Liver (tissue), 8 donors: ENCODE measurements at regions not wholly inside any gene's neighbourhood (a gene's known extent, or its start where the extent isn't known, plus 50 kb on each side); places are given as distances from the start of the nearest gene placed in this dataset.

Experiments
- DNase-seq: peaks from one replicate; pipeline ENCODE4 v3.0.0-alpha.2; 2017; ENCODE audit warnings: low spot score
- H3K27ac ChIP-seq, 2 donors: one replicate each; pipeline ENCODE4 v1.7.0; 2013; ENCODE audit warnings: inconsistent platforms in 2 of 2, low read length in 2 of 2, control low read depth in 1 of 2, low read depth in 1 of 2, mild to moderate bottlenecking in 1 of 2
- H3K27me3 ChIP-seq, 4 donors: one replicate each; pipeline versions ENCODE4 v1.6.1 to v1.7.0; 2013; ENCODE audit warnings: low read length in 3 of 4, inconsistent platforms in 1 of 4, mild to moderate bottlenecking in 1 of 4, moderate library complexity in 1 of 4; ENCODE audit not compliant: control insufficient read depth in 4 of 4, insufficient read depth in 4 of 4
- H3K36me3 ChIP-seq, 4 donors: one replicate each; pipeline versions ENCODE4 v1.6.1 to v1.7.0; 2013; ENCODE audit warnings: low read length in 3 of 4, mild to moderate bottlenecking in 3 of 4, low read depth in 1 of 4, moderate library complexity in 1 of 4; ENCODE audit not compliant: control insufficient read depth in 4 of 4, insufficient read depth in 3 of 4
- H3K4me1 ChIP-seq, 4 donors: one replicate each; pipeline versions ENCODE4 v1.6.1 to v1.7.0; 2013; ENCODE audit warnings: low read length in 3 of 4, mild to moderate bottlenecking in 3 of 4, moderate library complexity in 1 of 4; ENCODE audit not compliant: control insufficient read depth in 4 of 4, insufficient read depth in 4 of 4
- H3K4me3 ChIP-seq, 3 donors: one replicate each; pipeline versions ENCODE4 v1.6.1 to v1.7.0; 2013; ENCODE audit warnings: low read length in 3 of 3, control low read depth in 1 of 3, low read depth in 1 of 3, mild to moderate bottlenecking in 1 of 3
- H3K9ac ChIP-seq, 2 donors: one replicate each; pipeline ENCODE4 v1.7.0; 2013; ENCODE audit warnings: low read length in 2 of 2, mild to moderate bottlenecking in 2 of 2, moderate library complexity in 2 of 2, control low read depth in 1 of 2, low read depth in 1 of 2
- H3K9me3 ChIP-seq, 4 donors: one replicate each; pipeline versions ENCODE4 v1.6.1 to v1.7.0; 2013; ENCODE audit warnings: low read length in 3 of 4; ENCODE audit not compliant: control insufficient read depth in 4 of 4
- ATF3 ChIP-seq: IDR thresholded peaks from 2 replicates; pipeline ENCODE4 v1.6.1; 2016; ENCODE audit warnings: antibody characterized with exemption
- CTCF ChIP-seq: fragments of 150-350 bp; IDR thresholded peaks from 2 replicates; pipeline ENCODE4 v1.5.1; 2017; ENCODE audit warnings: improper control_type of control experiment, low read depth, low read length; ENCODE audit not compliant: missing input control
- EGR1 ChIP-seq, 2 donors: IDR thresholded peaks; 2 replicates each; pipeline ENCODE4 v1.6.1; 2016 to 2018; ENCODE audit warnings: antibody characterized with exemption in 2 of 2, low read depth in 2 of 2
- FOXA1 ChIP-seq: IDR thresholded peaks from 2 replicates; pipeline ENCODE4 v1.6.1; 2016; ENCODE audit warnings: antibody characterized with exemption
- GABPA ChIP-seq, 2 donors: IDR thresholded peaks in 1 of 2; conservative IDR thresholded peaks in 1 of 2; 2 replicates each; pipeline ENCODE4 v1.6.1; 2016; ENCODE audit warnings: antibody characterized with exemption in 2 of 2, mild to moderate bottlenecking in 1 of 2, moderate library complexity in 1 of 2
- HNF4A ChIP-seq, 2 donors: conservative IDR thresholded peaks; 2 replicates each; pipeline ENCODE4 v1.6.1; 2016; ENCODE audit warnings: antibody characterized with exemption in 2 of 2, mild to moderate bottlenecking in 2 of 2
- HNF4G ChIP-seq: IDR thresholded peaks from 2 replicates; pipeline ENCODE4 v1.6.1; 2016; ENCODE audit warnings: antibody characterized with exemption
- MAX ChIP-seq: IDR thresholded peaks from 2 replicates; pipeline ENCODE4 v1.6.1; 2016; ENCODE audit warnings: antibody characterized with exemption
- NR2F2 ChIP-seq: IDR thresholded peaks from 2 replicates; pipeline ENCODE4 v1.6.1; 2016; ENCODE audit warnings: antibody characterized with exemption
- RAD21 ChIP-seq, 2 donors: IDR thresholded peaks; 2 replicates each; pipeline ENCODE4 v1.6.1; 2016; ENCODE audit warnings: antibody characterized with exemption in 2 of 2, mild to moderate bottlenecking in 2 of 2
- RXRA ChIP-seq, 2 donors: IDR thresholded peaks; 2 replicates each; pipeline ENCODE4 v1.6.1; 2017 to 2018; ENCODE audit warnings: antibody characterized with exemption in 2 of 2, mild to moderate bottlenecking in 1 of 2
- SP1 ChIP-seq: IDR thresholded peaks from 2 replicates; pipeline ENCODE4 v1.6.1; 2018; ENCODE audit warnings: antibody characterized with exemption, mild to moderate bottlenecking
- TAF1 ChIP-seq: conservative IDR thresholded peaks from 2 replicates; pipeline ENCODE4 v1.6.1; 2016; ENCODE audit warnings: antibody characterized with exemption, mild to moderate bottlenecking
- YY1 ChIP-seq: IDR thresholded peaks from 2 replicates; pipeline ENCODE4 v1.6.1; 2016; ENCODE audit warnings: antibody characterized with exemption, mild to moderate bottlenecking
- WGBS: extraction: QIAGEN DNeasy Blood & Tissue Kit; methylation state at CpG from one replicate; pipeline ENCODE4 v1.1.7; 2013; 5-methylcytosine and 5-hydroxymethylcytosine counted together
- TF ChIP-seq, protein P1 (sequence below): IDR thresholded peaks from 2 replicates; pipeline ENCODE4 v1.6.1; 2016; ENCODE audit warnings: antibody characterized with exemption, mild to moderate bottlenecking
- donor health status: healthy.
- donor health status: healthy.
- donor health status: healthy.
- donor health status: healthy.
- donor health status: healthy.

- TF ChIP-seq, protein P1, sequence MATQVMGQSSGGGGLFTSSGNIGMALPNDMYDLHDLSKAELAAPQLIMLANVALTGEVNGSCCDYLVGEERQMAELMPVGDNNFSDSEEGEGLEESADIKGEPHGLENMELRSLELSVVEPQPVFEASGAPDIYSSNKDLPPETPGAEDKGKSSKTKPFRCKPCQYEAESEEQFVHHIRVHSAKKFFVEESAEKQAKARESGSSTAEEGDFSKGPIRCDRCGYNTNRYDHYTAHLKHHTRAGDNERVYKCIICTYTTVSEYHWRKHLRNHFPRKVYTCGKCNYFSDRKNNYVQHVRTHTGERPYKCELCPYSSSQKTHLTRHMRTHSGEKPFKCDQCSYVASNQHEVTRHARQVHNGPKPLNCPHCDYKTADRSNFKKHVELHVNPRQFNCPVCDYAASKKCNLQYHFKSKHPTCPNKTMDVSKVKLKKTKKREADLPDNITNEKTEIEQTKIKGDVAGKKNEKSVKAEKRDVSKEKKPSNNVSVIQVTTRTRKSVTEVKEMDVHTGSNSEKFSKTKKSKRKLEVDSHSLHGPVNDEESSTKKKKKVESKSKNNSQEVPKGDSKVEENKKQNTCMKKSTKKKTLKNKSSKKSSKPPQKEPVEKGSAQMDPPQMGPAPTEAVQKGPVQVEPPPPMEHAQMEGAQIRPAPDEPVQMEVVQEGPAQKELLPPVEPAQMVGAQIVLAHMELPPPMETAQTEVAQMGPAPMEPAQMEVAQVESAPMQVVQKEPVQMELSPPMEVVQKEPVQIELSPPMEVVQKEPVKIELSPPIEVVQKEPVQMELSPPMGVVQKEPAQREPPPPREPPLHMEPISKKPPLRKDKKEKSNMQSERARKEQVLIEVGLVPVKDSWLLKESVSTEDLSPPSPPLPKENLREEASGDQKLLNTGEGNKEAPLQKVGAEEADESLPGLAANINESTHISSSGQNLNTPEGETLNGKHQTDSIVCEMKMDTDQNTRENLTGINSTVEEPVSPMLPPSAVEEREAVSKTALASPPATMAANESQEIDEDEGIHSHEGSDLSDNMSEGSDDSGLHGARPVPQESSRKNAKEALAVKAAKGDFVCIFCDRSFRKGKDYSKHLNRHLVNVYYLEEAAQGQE, result no peak
- TF ChIP-seq HNF4G (no peak), YY1 (no peak), SP1 (no peak), HNF4A (conservative IDR thresholded peaks at IDR 0.05) (no peak), RAD21 (IDR thresholded peaks at IDR 0.05) (no peak), NR2F2 (no peak), FOXA1 (no peak), GABPA (IDR thresholded peaks at IDR 0.05 in 1 of 2, conservative IDR thresholded peaks at IDR 0.05 in 1 of 2) (no peak), RXRA (IDR thresholded peaks at IDR 0.05) (no peak), ATF3 (no peak), EGR1 (IDR thresholded peaks at IDR 0.05; ENCODE audit: low read depth in 2 of 2) (no peak)
- no peak overlapping the region for H3K9ac ChIP-seq
- H3K27me3 ChIP-seq, result no peaks in the 10 kb centered on the region
- no peaks in the 10 kb centered on the region for H3K36me3 ChIP-seq
- no peaks in the 10 kb centered on the region for H3K4me1 ChIP-seq
- H3K4me3 ChIP-seq, result no peak overlapping the region
- H3K27ac ChIP-seq, result no peak overlapping the region
- 67% methylated on average over 8 of the region's 8 CpGs for WGBS
- no peak for DNase-seq
- peaks cover 0 to 2% (median 0%) of the 10 kb centered on the region in 4 donors for H3K9me3 ChIP-seq
Measured at GRCh38 chr4:42262701-42263490, 110.4 kb upstream of the BEND4 start.

DNA sequence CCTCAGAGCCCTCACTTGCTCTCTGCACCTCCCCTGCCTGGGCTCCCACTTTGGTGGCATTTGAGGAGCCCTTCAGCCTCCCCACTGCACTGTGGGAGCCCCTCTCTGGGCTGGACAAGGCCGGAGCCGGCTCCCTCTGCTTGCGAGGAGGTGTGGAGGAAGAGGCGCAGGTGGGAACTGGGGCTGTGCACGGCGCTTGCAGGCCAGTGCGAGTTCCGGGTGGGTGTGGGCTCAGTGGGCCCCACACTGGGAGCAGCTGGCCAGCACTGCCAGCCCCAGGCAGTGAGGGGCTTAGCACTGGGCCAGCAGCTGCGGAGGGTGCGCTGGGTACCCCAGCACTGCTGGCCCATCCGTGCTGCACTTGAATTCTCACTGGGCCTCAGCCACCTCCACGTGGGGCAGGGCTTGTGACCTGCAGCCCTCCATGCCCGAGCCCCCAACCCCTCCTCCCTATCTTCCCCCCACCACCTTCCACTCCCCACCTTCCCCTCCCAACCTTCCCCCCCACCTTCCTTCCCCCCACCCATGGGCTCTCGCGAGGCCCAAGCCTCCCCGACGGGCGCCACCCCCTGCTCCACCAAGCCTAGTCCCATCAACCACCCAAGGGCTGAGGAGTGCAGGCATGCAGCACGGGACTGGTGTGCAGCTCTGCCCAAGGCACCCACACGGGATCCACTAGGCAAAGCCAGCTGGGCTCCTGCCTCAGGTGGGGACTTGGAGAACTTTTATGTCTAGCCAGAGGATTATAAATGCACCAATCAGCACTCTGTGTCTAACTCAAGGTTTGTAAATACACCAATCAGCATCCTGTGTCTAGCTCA, 113.5 kb upstream of the BEND4 start:
- DNase-seq, result no peak
- peaks cover 0 to 2% (median 0%) of the 10 kb centered on the region in 4 donors for H3K9me3 ChIP-seq
- no peaks in the 10 kb centered on the region for H3K27me3 ChIP-seq
- H3K4me1 ChIP-seq, result no peaks in the 10 kb centered on the region
- no peak for TF ChIP-seq NR2F2
- no peak for TF ChIP-seq RXRA (IDR thresholded peaks at IDR 0.05)
- TF ChIP-seq CTCF, result no peak
- TF ChIP-seq TAF1, result no peak
- no peak for TF ChIP-seq YY1
- TF ChIP-seq, protein P1, result no peak
- no peak for TF ChIP-seq FOXA1
- TF ChIP-seq SP1, result no peak
- no peak for TF ChIP-seq GABPA (IDR thresholded peaks at IDR 0.05 in 1 of 2, conservative IDR thresholded peaks at IDR 0.05 in 1 of 2)
- no peak for TF ChIP-seq MAX
- no peak for TF ChIP-seq HNF4G
- no peaks in the 10 kb centered on the region for H3K36me3 ChIP-seq
- H3K4me3 ChIP-seq, result no peak overlapping the region
- H3K27ac ChIP-seq, result no peak overlapping the region
- H3K9ac ChIP-seq, result no peak overlapping the region
- WGBS, result 91% methylated on average over 20 of the region's 20 CpGs
